ENCODE measurements at regions not wholly inside any gene's neighbourhood (a gene's known extent, or its start where the extent isn't known, plus 50 kb on each side); places are given as distances from the start of the nearest gene placed in this dataset.

DNA sequence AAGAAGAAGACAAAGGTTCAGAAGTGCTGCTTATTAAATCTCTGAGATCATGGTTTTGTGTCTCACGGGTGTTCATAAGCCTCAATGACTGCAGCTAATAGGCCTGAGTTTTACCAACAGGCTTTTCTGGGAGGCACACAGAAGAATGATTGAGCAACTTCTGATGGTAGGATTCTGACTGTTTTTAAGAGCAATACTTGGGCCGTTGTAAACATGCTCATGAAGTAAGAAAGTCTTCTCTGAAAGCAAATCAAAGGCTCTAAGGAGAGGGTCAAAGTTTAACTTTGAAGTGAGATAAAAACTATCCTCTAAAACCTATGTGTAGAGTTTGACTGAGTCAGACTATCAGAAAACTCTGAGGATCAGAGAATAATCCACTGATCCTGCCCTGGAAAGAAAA is 390.9 kb upstream of the DAB2 start:
- DNase-seq (ENCODE audit: low read depth) = no peak

DNA sequence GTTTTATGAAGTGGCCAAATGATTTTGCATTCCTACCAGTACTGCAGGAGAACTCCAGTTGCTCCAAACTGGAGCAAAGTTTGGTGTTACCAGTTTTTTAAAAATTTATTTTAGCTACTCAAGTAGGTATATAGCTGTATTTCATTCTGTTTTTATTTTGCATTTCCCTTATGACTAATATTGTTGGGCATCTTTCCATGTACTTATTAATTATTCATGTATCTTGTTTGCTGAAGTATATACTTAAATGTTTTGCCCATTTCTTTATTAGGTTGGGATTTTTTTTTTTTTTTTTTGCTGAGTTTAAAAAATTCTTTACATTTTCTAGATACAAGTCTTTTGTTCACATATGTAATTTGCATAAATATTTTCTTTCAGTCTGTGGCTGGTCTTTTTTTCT is 386.6 kb upstream of the DAB2 start:
- H3K4me3 ChIP-seq (ENCODE audit: low read depth, low read length) = no peak overlapping the region
- TF ChIP-seq, protein P1, sequence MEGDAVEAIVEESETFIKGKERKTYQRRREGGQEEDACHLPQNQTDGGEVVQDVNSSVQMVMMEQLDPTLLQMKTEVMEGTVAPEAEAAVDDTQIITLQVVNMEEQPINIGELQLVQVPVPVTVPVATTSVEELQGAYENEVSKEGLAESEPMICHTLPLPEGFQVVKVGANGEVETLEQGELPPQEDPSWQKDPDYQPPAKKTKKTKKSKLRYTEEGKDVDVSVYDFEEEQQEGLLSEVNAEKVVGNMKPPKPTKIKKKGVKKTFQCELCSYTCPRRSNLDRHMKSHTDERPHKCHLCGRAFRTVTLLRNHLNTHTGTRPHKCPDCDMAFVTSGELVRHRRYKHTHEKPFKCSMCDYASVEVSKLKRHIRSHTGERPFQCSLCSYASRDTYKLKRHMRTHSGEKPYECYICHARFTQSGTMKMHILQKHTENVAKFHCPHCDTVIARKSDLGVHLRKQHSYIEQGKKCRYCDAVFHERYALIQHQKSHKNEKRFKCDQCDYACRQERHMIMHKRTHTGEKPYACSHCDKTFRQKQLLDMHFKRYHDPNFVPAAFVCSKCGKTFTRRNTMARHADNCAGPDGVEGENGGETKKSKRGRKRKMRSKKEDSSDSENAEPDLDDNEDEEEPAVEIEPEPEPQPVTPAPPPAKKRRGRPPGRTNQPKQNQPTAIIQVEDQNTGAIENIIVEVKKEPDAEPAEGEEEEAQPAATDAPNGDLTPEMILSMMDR (IDR thresholded peaks at IDR 0.05; ENCODE audit: insufficient read depth, low read length) = no peak
- DNase-seq (ENCODE audit: low read depth) = no peak

More for the DNA sequence above, 390.9 kb upstream of the DAB2 start:
- TF ChIP-seq, protein P1 (IDR thresholded peaks at IDR 0.05; ENCODE audit: insufficient read depth, low read length) = no peak
- H3K4me3 ChIP-seq (ENCODE audit: low read depth, low read length) = no peak overlapping the region

DNA sequence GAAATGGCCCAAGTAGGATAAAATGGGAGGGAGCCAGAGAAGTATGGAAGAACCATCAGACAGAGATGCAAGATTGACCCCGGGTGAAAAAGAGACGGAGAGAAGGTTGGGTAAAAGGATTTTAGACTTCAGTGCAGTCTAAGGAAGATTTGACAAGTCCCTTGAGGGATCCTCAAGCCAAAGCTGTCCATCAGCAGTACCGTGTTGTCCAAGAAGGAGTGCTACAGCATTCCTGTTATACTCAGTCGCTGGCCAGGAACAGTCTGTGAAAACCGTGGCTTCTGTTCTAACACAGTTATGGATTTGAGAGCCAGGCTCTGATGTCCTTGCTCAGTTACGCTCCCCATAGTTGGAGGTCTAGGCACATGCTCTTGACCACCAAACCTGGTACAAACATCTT is 383.9 kb upstream of the DAB2 start:
- TF ChIP-seq, protein P1 (IDR thresholded peaks at IDR 0.05; ENCODE audit: insufficient read depth, low read length) = no peak
- no peak overlapping the region for H3K4me3 ChIP-seq (ENCODE audit: low read depth, low read length)
- DNase-seq (ENCODE audit: low read depth) = no peak

DNA sequence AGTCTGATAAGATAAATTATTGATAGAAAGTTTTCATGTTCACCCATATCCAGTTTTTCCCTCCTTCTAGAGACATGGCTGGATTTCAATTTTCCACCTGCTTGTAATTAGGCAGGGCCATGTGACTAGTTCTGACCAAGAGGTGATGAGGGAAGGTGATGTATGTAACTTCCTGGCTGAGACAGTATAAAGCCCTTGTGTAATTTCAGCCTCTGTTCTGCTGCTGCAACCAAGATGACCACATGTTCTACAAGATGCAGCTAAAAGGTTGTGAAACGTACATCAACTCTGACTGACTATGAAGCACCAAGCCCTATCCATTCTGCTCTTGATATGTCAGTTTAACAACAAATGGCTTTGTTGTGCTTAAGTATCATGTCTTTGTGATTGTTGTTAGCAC is 376.5 kb upstream of the DAB2 start:
- DNase-seq (ENCODE audit: low read depth) = no peak
- H3K4me3 ChIP-seq (ENCODE audit: low read depth, low read length) = no peak overlapping the region
- TF ChIP-seq, protein P1 (IDR thresholded peaks at IDR 0.05; ENCODE audit: insufficient read depth, low read length) = no peak

DNA sequence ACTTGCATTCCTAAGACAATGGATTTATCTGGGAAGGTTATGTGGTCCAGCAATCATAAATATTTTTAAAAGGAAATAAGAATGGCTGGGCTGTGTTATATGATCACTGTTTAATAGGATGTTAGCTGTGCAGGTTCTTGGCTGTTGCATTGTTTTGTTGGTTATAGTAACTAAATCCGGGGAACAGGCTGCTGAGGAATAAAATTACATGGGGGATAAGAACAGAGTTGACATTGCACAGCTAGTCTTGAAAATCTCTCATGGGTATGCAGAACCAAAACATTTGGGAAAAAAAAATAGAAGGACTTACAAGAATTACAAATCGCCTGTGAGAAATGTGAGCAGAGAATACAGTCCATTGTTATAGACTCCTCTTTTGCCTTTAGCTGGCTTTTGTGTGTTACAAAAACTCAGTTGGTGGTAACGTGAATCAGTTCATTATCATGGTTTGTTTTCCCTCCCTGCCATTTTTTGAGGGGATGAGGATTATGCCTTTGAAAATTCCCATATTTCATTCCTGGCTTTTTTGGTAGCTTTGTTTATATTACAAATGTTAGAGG is 375.3 kb upstream of the DAB2 start:
- no peak overlapping the region for H3K4me3 ChIP-seq (ENCODE audit: low read depth, low read length)
- DNase-seq (ENCODE audit: low read depth) = no peak
- TF ChIP-seq, protein P1 (IDR thresholded peaks at IDR 0.05; ENCODE audit: insufficient read depth, low read length) = no peak

DNA sequence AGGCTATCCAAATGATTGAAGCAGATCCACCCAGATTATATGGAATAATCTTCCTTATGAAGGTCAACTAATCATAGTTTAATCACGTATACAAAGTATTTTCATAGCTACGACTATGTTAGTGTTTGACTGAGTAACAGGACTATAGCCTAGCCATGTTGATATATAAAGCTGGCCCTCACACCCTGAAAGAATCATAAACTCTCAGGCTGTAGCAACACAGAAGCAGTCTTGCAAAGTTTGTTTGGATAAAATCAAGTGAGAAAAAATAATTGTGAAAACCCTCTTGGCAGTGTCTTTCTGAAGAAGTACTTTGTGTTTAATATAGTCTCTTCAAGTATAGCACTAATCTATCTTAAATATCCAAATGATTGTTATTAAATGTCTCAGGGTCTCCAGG is 374.5 kb upstream of the DAB2 start:
- DNase-seq (ENCODE audit: low read depth) = no peak
- no peak overlapping the region for H3K4me3 ChIP-seq (ENCODE audit: low read depth, low read length)

More for the DNA sequence above, 374.5 kb upstream of the DAB2 start:
- TF ChIP-seq, protein P1 (IDR thresholded peaks at IDR 0.05; ENCODE audit: insufficient read depth, low read length) = no peak

Data from fibroblast of the aortic adventitia (primary cell).